AG10803 (cell line): ENCODE measurements at regions not wholly inside any gene's neighbourhood (a gene's known extent, or its start where the extent isn't known, plus 50 kb on each side); places are given as distances from the start of the nearest gene placed in this dataset.

ENCODE experiments used
- DNase-seq: peaks from one replicate; pipeline ENCODE4 v3.0.0; 2010; ENCODE audit warnings: low read depth
- H3K4me3 ChIP-seq: 2 replicates; pipeline ENCODE4 v1.5.1; 2011; ENCODE audit warnings: mild to moderate bottlenecking, low read length, control low read depth
- TF ChIP-seq, protein P1 (sequence below): conservative IDR thresholded peaks from 2 replicates; pipeline ENCODE4 v1.5.1; 2011; ENCODE audit warnings: mild to moderate bottlenecking, low read length, control low read depth, inconsistent platforms

DNA sequence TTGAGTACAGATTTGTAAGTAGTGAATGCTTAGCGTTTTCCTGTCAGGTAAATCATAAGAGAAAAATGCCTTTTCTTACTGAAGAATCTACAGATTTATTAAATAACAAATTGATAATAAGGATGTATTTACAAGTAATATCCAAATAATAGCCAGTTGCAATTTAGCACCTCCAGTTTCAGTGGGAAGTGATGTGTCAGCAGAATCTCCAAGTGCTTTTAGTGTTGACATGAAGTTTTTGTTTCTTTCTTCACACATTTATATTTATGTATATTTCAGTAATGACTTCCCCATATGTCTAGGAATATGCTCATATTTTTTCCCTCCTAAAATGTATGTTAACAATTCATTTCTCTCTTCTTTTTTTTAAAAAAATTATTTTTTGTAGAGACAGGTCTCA is 229.9 kb upstream of the GRIN3A start:
- TF ChIP-seq, protein P1, sequence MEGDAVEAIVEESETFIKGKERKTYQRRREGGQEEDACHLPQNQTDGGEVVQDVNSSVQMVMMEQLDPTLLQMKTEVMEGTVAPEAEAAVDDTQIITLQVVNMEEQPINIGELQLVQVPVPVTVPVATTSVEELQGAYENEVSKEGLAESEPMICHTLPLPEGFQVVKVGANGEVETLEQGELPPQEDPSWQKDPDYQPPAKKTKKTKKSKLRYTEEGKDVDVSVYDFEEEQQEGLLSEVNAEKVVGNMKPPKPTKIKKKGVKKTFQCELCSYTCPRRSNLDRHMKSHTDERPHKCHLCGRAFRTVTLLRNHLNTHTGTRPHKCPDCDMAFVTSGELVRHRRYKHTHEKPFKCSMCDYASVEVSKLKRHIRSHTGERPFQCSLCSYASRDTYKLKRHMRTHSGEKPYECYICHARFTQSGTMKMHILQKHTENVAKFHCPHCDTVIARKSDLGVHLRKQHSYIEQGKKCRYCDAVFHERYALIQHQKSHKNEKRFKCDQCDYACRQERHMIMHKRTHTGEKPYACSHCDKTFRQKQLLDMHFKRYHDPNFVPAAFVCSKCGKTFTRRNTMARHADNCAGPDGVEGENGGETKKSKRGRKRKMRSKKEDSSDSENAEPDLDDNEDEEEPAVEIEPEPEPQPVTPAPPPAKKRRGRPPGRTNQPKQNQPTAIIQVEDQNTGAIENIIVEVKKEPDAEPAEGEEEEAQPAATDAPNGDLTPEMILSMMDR, result no peak
- DNase-seq, result no peak
- H3K4me3 ChIP-seq, result no peak overlapping the region

DNA sequence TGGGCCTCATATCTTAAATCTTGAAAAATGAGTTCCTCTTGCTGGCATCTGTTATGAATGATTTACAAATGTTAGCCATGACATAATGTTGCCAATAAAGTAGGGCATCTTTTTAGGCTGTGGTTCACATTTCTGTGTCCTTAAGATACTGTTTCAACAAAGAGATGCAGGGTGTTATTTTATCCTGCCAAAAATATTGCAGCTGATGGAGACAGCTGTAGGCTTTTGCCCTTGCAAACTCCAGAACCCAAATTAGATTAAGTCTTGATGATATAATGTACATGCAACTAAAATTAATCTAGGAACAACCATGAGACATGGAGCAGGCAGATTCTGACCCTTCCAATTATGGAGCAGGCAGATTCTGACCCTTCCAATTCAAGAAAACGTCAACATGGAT is 228.2 kb upstream of the GRIN3A start:
- DNase-seq, result no peak
- TF ChIP-seq, protein P1, result no peak
- no peak overlapping the region for H3K4me3 ChIP-seq

DNA sequence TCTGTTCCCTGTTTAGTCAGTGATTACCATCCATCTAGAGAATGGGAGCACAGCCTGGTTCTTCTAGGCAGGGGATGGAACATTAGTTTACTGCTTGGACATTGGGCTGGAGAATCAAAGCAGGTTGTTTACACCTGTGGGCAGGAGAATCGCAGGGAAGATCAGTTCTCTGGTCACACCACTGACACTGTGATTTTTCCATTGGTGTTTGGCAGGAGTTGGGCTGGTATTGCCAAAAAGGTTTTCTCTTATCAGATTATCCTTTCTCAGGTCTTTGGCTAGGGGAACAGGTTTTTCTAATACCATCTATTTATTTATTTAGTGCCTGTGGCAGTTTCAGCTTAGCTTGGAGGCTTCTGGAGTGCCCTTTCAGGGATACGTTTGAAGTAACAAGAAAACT is 219.3 kb upstream of the GRIN3A start:
- TF ChIP-seq, protein P1, result no peak

DNA sequence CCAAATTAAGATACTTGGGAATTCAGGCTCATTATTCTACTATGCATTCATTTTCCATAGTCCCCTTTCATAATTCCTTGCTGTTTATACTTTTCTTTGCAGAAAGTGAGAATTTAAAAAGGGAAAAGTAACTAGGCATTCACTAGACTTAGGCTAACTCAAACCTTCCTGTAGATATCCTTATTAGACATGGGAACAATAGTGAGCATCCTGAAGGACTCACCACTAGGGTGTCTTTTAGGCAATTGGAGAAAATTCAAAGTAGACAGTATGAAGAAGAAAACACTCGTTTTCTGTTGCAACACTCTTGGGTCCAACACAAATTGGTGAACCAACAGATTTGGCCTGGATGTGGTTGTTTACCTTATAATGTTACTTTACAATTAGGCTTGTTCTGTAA is 213.2 kb upstream of the GRIN3A start:
- no peak for DNase-seq

More for the DNA sequence above, 219.3 kb upstream of the GRIN3A start:
- DNase-seq, result no peak
- H3K4me3 ChIP-seq, result no peak overlapping the region

DNA sequence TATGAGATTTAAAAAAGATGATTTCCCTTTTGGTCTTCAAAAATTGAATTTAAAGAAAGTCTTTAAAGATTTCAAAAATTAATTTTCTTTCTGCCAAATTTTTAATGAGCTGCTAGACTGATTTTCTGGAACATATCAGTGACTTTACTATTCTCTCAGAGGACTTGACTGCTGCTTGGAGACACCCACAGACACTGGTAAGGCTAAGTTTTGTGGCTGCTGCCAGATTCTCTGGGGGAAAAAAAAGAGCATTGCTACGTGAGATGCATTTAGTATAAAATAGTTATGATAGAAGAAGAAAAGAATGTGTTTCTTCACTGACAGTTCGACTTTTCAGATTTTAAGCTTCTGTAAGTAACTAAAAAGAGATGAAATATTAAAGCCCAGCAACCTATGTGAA is 193.3 kb upstream of the GRIN3A start:
- TF ChIP-seq, protein P1, result no peak
- H3K4me3 ChIP-seq, result no peak overlapping the region
- DNase-seq, result no peak

More for the DNA sequence above, 213.2 kb upstream of the GRIN3A start:
- no peak overlapping the region for H3K4me3 ChIP-seq
- TF ChIP-seq, protein P1, result no peak

DNA sequence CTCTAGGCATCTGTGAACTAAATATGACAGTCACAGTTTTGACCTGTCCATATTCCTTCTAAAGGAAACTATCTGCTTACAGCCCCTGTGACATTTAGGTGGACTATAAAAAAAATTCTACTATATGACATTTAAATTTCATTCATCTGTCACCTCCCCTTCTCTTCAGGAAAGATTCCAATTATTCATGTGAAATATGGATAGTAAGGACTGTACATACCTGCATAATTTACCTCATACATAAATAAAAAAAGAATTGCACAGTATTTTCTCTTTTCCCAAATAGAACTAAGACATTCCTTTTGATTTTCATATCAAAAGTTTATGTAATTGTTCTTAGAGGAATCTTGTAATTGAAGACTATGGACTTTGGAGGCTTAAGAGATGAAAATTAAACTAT is 192.3 kb upstream of the GRIN3A start:
- no peak for DNase-seq
- no peak overlapping the region for H3K4me3 ChIP-seq
- TF ChIP-seq, protein P1, result no peak

DNA sequence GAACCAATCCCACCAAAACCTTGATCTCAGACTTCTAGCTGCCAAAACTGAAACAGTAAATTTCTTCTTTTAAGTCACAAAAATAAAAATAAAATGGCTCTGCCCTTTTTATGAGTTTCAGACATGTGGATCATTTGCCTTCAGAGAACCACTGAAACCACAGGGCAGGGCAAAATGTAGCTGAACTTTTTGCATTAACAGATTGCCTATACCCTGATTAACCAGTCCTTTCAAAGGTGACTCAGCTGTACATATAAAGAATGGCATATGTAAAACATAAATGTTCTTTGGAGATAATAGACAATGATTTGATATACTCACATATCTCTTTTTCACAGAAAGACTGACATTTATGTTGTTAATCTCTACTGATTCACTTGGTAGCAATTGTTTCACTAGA is 187.1 kb upstream of the GRIN3A start:
- DNase-seq, result no peak
- no peak overlapping the region for H3K4me3 ChIP-seq
- TF ChIP-seq, protein P1, result no peak
